ENCODE measurements at regions not wholly inside any gene's neighbourhood (a gene's known extent, or its start where the extent isn't known, plus 50 kb on each side); places are given as distances from the start of the nearest gene placed in this dataset.

GRCh38 chr2:176960061-176960460 is 252.5 kb upstream of the HNRNPA3 start:
- TF ChIP-seq ELF4 (IDR thresholded peaks at IDR 0.05), result no peak
- TF ChIP-seq BHLHE40 (IDR thresholded peaks at IDR 0.05; ENCODE audit: borderline replicate concordance), result no peak
- no peak for TF ChIP-seq HDGF (IDR thresholded peaks at IDR 0.05; ENCODE audit: borderline replicate concordance)
- no peak for TF ChIP-seq SP1 (IDR thresholded peaks at IDR 0.05)
- no peak for TF ChIP-seq ZNF384 (IDR thresholded peaks at IDR 0.05)
- no peak for TF ChIP-seq PKNOX1 (IDR thresholded peaks at IDR 0.05)
- TF ChIP-seq SUZ12 (IDR thresholded peaks at IDR 0.05), result no peak
- TF ChIP-seq FOXK2 (IDR thresholded peaks at IDR 0.05), result no peak
- TF ChIP-seq FOXM1 (IDR thresholded peaks at IDR 0.05; ENCODE audit: borderline replicate concordance), result no peak
- no peak for TF ChIP-seq CTBP1 (IDR thresholded peaks at IDR 0.05; ENCODE audit: borderline replicate concordance)
- no peak for TF ChIP-seq NFRKB (IDR thresholded peaks at IDR 0.05)
- no peak for TF ChIP-seq FOXA1 (IDR thresholded peaks at IDR 0.05)
- TF ChIP-seq L3MBTL2 (conservative IDR thresholded peaks at IDR 0.05), result no peak

Data from HEK293T (cell line).